ENCODE measurements at regions not wholly inside any gene's neighbourhood (a gene's known extent, or its start where the extent isn't known, plus 50 kb on each side); places are given as distances from the start of the nearest gene placed in this dataset.

- intact Hi-C loops (cut with DNase I, micrococcal nuclease): no loop called here
- DNase-seq: no peak
- no peak for ATAC-seq
These were observed 50.8 kb upstream of the TSHZ2 start for GRCh38 chr20:52921340-52921739.

GRCh38 chr20:52918311-52918710 is 53.8 kb upstream of the TSHZ2 start:
- intact Hi-C loops (cut with DNase I, micrococcal nuclease): no loop called here
- ATAC-seq: no peak
- no peak for DNase-seq

GRCh38 chr20:52915564-52915963 is 56.6 kb upstream of the TSHZ2 start:
- no peak for DNase-seq
- ATAC-seq: no peak
- intact Hi-C loops (cut with DNase I, micrococcal nuclease): no loop called here

- intact Hi-C loops (cut with DNase I, micrococcal nuclease): no loop called here
- ATAC-seq (no peak), DNase-seq (no peak)
These were observed 57.3 kb upstream of the TSHZ2 start for GRCh38 chr20:52914870-52915269.

GRCh38 chr20:52913650-52914387 is 58.3 kb upstream of the TSHZ2 start:
- DNase-seq (no peak), ATAC-seq (no peak)
- intact Hi-C loops (cut with DNase I, micrococcal nuclease): no loop called here

- ATAC-seq: no peak
- no peak for DNase-seq
- intact Hi-C loops (cut with DNase I, micrococcal nuclease): no loop called here
These were observed 66.7 kb upstream of the TSHZ2 start for GRCh38 chr20:52905241-52905994.

- DNase-seq (no peak), ATAC-seq (no peak)
- intact Hi-C loops (cut with DNase I, micrococcal nuclease): no loop called here
These were observed 67.3 kb upstream of the TSHZ2 start for GRCh38 chr20:52904837-52905236.

GRCh38 chr20:52899041-52899608 is 73.0 kb upstream of the TSHZ2 start:
- ATAC-seq (no peak), DNase-seq (no peak)
- intact Hi-C loops (cut with DNase I, micrococcal nuclease): no loop called here

GRCh38 chr20:52896348-52896747 is 75.8 kb upstream of the TSHZ2 start:
- DNase-seq: no peak
- intact Hi-C loops (cut with DNase I, micrococcal nuclease): no loop called here
- ATAC-seq: no peak

GRCh38 chr20:52895701-52896100 is 76.5 kb upstream of the TSHZ2 start:
- intact Hi-C loops (cut with DNase I, micrococcal nuclease): no loop called here
- ATAC-seq: no peak
- DNase-seq: no peak

- intact Hi-C loops (cut with DNase I, micrococcal nuclease): no loop called here
- ATAC-seq (no peak), DNase-seq (no peak)
These were observed 76.9 kb upstream of the TSHZ2 start for GRCh38 chr20:52895235-52895634.

- ATAC-seq: no peak
- intact Hi-C loops (cut with DNase I, micrococcal nuclease): no loop called here
These were observed 78.7 kb upstream of the TSHZ2 start for GRCh38 chr20:52893498-52893897.

GRCh38 chr20:52892023-52892422 is 80.1 kb upstream of the TSHZ2 start:
- ATAC-seq: no peak
- no peak for DNase-seq
- intact Hi-C loops (cut with DNase I, micrococcal nuclease): no loop called here

More at GRCh38 chr20:52893498-52893897, 78.7 kb upstream of the TSHZ2 start:
- no peak for DNase-seq

GRCh38 chr20:52890130-52890529 is 82.0 kb upstream of the TSHZ2 start:
- intact Hi-C loops (cut with DNase I, micrococcal nuclease): no loop called here
- ATAC-seq (no peak), DNase-seq (no peak)

- intact Hi-C loops (cut with DNase I, micrococcal nuclease): no loop called here
- ATAC-seq (no peak), DNase-seq (no peak)
These were observed 82.9 kb upstream of the TSHZ2 start for GRCh38 chr20:52889225-52889624.

GRCh38 chr20:52888096-52888495 is 84.1 kb upstream of the TSHZ2 start:
- DNase-seq: no peak
- intact Hi-C loops (cut with DNase I, micrococcal nuclease): no loop called here
- no peak for ATAC-seq

- ATAC-seq (no peak), DNase-seq (no peak)
- intact Hi-C loops (cut with DNase I, micrococcal nuclease): no loop called here
These were observed 91.2 kb upstream of the TSHZ2 start for GRCh38 chr20:52880997-52881396.

GRCh38 chr20:52880259-52880658 is 91.9 kb upstream of the TSHZ2 start:
- DNase-seq: no peak
- ATAC-seq: no peak
- intact Hi-C loops (cut with DNase I, micrococcal nuclease): no loop called here

- ATAC-seq (no peak), DNase-seq (no peak)
- intact Hi-C loops (cut with DNase I, micrococcal nuclease): no loop called here
These were observed 97.9 kb upstream of the TSHZ2 start for GRCh38 chr20:52874241-52874640.

Measured in left colon (tissue), 2 donors.